ENCODE measurements at regions not wholly inside any gene's neighbourhood (a gene's known extent, or its start where the extent isn't known, plus 50 kb on each side); places are given as distances from the start of the nearest gene placed in this dataset.
"Not testable (repeated sequence)": the region's sequence is repeated elsewhere in the genome, so short reads cannot be mapped to it uniquely, and the experiment has no call there.

- DNase-seq, result no peak
Measured at GRCh38 chr10:2222631-2223030, 485.3 kb upstream of the ADARB2 start.

- no peak for DNase-seq
Measured at GRCh38 chr10:2214805-2215204, 477.5 kb upstream of the ADARB2 start.

- no peak for DNase-seq
Measured at GRCh38 chr10:2214092-2214491, 476.8 kb upstream of the ADARB2 start.

- peak; percentile 62 for DNase-seq
Measured at GRCh38 chr10:2212244-2212834, 475.0 kb upstream of the ADARB2 start.

GRCh38 chr10:2210088-2210487 is 472.8 kb upstream of the ADARB2 start:
- DNase-seq, result peak; percentile 79

- DNase-seq, result no peak
Measured at GRCh38 chr10:2208106-2208505, 470.8 kb upstream of the ADARB2 start.

GRCh38 chr10:2207246-2207922 is 470.1 kb upstream of the ADARB2 start:
- DNase-seq, result no peak

GRCh38 chr10:2205406-2205805 is 468.1 kb upstream of the ADARB2 start:
- no peak for DNase-seq

- peak; percentile 82 for DNase-seq
Measured at GRCh38 chr10:2202401-2202800, 465.1 kb upstream of the ADARB2 start.

- DNase-seq, result no peak
Measured at GRCh38 chr10:2201534-2202099, 464.3 kb upstream of the ADARB2 start.

GRCh38 chr10:2197663-2198062 is 460.3 kb upstream of the ADARB2 start:
- DNase-seq, result no peak

GRCh38 chr10:2196272-2196671 is 458.9 kb upstream of the ADARB2 start:
- no peak for DNase-seq

- DNase-seq, result not testable (repeated sequence)
Measured at GRCh38 chr10:2189356-2189755, 452.0 kb upstream of the ADARB2 start.

- no peak for DNase-seq
Measured at GRCh38 chr10:2188371-2188770, 451.0 kb upstream of the ADARB2 start.

GRCh38 chr10:2173327-2173726 is 436.0 kb upstream of the ADARB2 start:
- peak; percentile 26 for DNase-seq

GRCh38 chr10:2165771-2166460 is 428.6 kb upstream of the ADARB2 start:
- DNase-seq, result peak; percentile 4

GRCh38 chr10:2150288-2150687 is 413.0 kb upstream of the ADARB2 start:
- no peak for DNase-seq

GRCh38 chr10:2145926-2146478 is 408.7 kb upstream of the ADARB2 start:
- peak; percentile 12 for DNase-seq

GRCh38 chr10:2145491-2145890 is 408.2 kb upstream of the ADARB2 start:
- DNase-seq, result peak; percentile 71

GRCh38 chr10:2144584-2144983 is 407.3 kb upstream of the ADARB2 start:
- DNase-seq, result no peak

GRCh38 chr10:2143213-2143835 is 406.0 kb upstream of the ADARB2 start:
- no peak for DNase-seq

GRCh38 chr10:2139746-2140145 is 402.4 kb upstream of the ADARB2 start:
- no peak for DNase-seq

- no peak for DNase-seq
Measured at GRCh38 chr10:2137549-2138174, 400.3 kb upstream of the ADARB2 start.
